GM03348 (cell line): ENCODE measurements at regions not wholly inside any gene's neighbourhood (a gene's known extent, or its start where the extent isn't known, plus 50 kb on each side); places are given as distances from the start of the nearest gene placed in this dataset.
"Not testable (repeated sequence)": the region's sequence is repeated elsewhere in the genome, so short reads cannot be mapped to it uniquely, and the experiment has no call there.

ENCODE experiments used
- DNase-seq: peaks from one replicate; pipeline ENCODE4 v3.0.0; 2012; ENCODE audit warnings: low spot score

GRCh38 chr12:116361414-116362223 lies 84.1 kb upstream of the MED13L start:
- DNase-seq, result no peak

- no peak for DNase-seq
These were observed 87.6 kb upstream of the MED13L start for GRCh38 chr12:116365114-116365513.

DNA sequence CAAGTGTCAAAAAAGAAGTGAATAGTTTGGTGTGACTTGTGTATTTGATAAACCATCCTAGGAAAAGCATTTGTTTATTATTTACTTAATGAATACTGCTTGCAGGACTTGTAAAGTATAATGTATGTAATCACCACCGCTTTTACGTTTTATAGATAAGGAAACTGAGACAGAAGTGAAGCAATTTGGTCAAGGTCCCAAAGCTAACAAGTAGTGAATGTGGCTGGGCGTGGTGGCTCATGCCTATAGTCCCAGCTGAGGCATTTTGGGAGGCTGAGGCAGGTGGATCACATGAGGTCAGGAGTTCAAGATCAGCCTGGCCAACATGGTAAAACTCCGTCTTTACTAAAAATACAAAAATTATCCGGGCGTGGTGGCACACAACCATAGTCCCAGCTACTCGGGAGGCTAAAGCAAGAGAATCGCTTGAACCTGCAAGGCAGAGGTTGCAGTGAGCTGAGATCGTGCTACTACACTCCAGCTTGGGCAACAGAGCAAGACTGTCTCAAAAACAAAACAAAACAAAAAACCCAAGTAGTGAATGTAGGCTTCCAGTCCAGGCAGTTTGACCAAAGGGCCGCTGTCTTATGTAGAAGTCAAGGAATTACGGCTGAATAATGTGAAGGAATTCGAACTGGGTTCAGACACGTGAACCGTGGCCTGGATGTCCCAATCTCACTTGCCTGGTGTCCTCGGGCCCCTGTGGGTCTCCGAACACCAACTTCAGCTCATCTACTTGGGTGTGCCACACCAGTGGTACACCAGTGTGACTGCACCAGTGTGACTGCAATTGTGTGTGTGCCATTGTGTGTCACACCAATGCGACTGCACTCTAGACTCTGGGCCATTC lies 88.3 kb upstream of the MED13L start:
- no peak for DNase-seq

GRCh38 chr12:116366456-116366776 lies 88.9 kb upstream of the MED13L start:
- no peak for DNase-seq

- no peak for DNase-seq
These were observed 89.3 kb upstream of the MED13L start for GRCh38 chr12:116366824-116367223.

- no peak for DNase-seq
These were observed 91.0 kb upstream of the MED13L start for GRCh38 chr12:116368196-116369194.

- peak; percentile 74 for DNase-seq
These were observed 92.5 kb upstream of the MED13L start for GRCh38 chr12:116370004-116370404.

DNA sequence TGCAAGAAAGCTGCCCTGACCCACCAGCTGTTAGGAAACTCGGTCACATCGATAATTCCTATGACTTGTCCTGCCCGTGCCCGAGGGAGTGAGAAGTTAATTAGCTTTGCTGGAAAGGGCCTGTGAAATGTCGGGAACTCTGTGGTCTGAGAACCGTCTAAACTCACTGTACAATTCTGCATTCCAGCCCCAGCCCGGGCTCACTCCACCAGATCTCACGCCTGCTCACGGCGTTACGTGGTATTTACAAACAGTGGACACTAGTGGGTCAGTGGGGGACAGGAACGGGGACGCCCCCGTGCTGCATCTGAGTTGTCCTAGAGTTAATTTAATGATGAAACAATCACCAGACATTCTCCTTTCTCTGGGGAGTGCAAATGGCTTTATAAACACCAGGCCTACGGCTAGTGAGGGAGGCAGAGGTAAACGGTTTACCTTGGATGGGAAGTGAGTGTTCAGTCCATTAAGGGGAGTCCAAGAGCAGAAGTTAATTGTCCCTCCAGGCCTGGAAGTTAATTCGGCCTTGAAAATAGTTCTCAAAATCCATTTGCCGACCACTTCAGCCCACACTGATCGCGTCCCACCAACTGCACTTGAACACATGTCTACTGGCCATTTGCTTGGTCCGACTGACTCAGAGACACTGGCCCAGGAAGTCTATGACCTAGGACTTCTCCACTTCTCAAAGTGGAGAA lies 93.5 kb upstream of the MED13L start:
- DNase-seq, result no peak

- no peak for DNase-seq
These were observed 95.3 kb upstream of the MED13L start for GRCh38 chr12:116372815-116373214.

GRCh38 chr12:116373572-116374206 lies 96.2 kb upstream of the MED13L start:
- no peak for DNase-seq

- no peak for DNase-seq
These were observed 96.7 kb upstream of the MED13L start for GRCh38 chr12:116374207-116374606.

DNA sequence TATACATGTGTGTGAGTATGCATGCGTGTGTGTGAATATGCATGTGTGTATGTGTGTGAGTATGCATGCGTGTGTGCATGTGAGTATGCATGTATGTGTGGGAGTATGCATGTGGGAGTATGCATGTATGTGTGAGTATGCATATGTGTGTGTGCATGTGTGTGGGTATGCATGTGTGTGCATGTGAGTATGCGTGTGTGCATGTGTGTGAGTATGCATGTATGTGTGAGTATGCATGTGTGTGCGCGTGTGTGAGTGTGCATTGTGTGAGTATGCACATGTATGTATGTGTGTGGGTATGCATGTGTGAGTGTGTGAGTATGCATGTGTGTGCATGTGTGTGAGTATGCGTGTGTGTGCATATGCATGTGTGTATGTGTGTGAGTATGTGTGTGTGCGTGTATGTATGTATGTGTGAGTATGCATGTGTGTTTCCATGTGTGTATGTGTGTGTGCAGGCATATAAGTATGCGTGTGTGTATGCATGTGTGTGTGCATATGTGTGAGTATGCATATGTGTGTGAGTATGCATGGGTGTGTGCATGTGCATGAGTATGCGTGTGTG lies 97.9 kb upstream of the MED13L start:
- no peak for DNase-seq

- peak; percentile 55 for DNase-seq
These were observed 99.1 kb upstream of the MED13L start for GRCh38 chr12:116376354-116377193.

DNA sequence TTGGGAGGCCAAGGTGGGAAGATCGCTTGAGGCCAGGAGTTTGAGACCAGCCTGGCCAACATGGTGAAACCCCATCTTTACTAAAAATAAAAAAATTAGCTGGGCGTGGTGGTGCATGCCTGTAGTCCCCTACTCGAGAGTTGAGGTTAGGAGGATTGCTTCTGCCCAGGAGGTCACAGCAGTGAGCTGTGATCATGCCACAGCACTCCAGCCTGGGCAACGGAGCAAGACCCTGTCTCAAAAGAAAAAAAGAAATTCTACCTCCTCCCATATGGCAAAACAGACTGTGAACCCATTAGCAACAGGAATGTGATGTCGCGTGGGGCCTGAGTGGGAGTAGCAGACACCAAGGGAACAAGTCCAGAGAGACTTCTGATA lies 99.7 kb upstream of the MED13L start:
- not testable (repeated sequence) for DNase-seq

- no peak for DNase-seq
These were observed 100.5 kb upstream of the MED13L start for GRCh38 chr12:116378002-116378401.

- DNase-seq, result no peak
These were observed 102.6 kb upstream of the MED13L start for GRCh38 chr12:116380108-116380507.

DNA sequence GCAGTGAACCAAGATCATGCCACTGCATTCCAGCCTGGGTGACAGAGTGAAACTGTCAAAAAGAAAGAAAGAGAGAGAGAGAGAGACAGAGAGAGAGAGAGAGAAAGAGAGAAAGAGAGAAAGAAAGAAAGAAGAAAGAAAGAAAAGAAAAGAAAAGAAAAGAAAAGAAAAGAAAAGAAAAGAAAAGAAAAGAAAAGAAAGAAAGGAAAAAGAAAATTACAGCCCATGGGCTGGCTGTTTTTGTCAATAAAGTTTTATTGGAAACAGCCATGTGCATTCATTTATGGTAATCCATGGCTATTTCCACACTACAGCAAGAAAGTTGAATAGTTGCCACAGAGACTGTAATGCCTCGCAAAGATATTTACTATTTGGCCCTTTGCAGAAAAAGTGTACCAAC lies 103.2 kb upstream of the MED13L start:
- DNase-seq, result not testable (repeated sequence)

DNA sequence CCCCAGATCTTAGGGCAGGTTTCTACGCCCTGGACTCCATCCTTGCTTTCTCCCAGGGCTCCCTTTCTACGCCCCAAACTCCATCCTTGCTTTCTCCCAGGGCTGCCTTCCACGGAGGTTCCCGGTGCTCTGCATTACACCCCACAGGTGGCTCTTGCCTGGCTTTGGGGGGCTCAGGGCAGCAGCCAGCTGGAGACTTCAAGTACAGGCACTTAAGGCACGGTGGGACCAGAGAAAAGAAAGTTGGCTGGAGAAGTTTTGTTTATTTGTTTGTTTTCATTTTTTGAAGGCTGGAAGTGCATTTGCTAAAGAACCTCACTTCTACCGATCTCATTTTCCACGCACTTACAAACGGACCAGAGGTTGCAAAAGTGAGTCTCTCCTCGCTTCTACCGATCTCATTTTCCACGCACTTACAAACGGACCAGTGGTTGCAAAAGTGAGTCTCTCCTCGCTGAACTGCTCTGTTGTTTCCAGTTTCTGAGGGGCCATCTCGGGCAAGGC lies 103.8 kb upstream of the MED13L start:
- DNase-seq, result no peak
